ENCODE measurements at regions not wholly inside any gene's neighbourhood (a gene's known extent, or its start where the extent isn't known, plus 50 kb on each side); places are given as distances from the start of the nearest gene placed in this dataset.

DNA sequence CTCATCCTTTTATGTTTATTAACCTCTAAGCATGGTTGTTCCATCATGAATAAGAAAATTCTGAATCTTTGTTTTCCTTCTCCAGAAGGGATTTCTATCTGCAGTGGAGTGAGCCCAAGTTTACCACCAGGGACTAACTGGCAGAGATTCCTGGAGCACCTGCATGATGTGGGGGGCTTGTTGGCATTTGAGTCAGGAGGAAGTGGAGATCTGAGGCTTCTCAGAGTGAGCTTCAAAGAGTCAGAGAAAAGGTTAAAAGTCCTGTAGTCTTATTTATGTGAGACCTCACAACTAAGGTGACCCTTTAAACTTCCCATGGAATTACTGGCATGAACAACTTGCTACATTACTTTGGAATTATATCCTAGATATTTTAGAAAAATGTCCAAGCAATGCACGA is 138.1 kb upstream of the SLC24A3 start:
- Histone ChIP-seq H3K36me3 (no peaks in the 10 kb centered on the region), H3K9me3 (no peaks in the 10 kb centered on the region), H3K27me3 (no peaks in the 10 kb centered on the region), H3K27ac (no peak overlapping the region), H3K4me1 (no peaks in the 10 kb centered on the region), H3K4me3 (no peak overlapping the region)
- intact Hi-C loops (cut with DNase I; ENCODE audit: low total_unique reads): no loop called here
- no peak for TF ChIP-seq POLR2A (IDR thresholded peaks at IDR 0.05)
- TF ChIP-seq POLR2AphosphoS5 (IDR thresholded peaks at IDR 0.05): no peak
- TF ChIP-seq, protein P1, sequence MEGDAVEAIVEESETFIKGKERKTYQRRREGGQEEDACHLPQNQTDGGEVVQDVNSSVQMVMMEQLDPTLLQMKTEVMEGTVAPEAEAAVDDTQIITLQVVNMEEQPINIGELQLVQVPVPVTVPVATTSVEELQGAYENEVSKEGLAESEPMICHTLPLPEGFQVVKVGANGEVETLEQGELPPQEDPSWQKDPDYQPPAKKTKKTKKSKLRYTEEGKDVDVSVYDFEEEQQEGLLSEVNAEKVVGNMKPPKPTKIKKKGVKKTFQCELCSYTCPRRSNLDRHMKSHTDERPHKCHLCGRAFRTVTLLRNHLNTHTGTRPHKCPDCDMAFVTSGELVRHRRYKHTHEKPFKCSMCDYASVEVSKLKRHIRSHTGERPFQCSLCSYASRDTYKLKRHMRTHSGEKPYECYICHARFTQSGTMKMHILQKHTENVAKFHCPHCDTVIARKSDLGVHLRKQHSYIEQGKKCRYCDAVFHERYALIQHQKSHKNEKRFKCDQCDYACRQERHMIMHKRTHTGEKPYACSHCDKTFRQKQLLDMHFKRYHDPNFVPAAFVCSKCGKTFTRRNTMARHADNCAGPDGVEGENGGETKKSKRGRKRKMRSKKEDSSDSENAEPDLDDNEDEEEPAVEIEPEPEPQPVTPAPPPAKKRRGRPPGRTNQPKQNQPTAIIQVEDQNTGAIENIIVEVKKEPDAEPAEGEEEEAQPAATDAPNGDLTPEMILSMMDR (IDR thresholded peaks at IDR 0.05): no peak
- no peak for DNase-seq (ENCODE audit: low spot score in 2 of 2)

DNA sequence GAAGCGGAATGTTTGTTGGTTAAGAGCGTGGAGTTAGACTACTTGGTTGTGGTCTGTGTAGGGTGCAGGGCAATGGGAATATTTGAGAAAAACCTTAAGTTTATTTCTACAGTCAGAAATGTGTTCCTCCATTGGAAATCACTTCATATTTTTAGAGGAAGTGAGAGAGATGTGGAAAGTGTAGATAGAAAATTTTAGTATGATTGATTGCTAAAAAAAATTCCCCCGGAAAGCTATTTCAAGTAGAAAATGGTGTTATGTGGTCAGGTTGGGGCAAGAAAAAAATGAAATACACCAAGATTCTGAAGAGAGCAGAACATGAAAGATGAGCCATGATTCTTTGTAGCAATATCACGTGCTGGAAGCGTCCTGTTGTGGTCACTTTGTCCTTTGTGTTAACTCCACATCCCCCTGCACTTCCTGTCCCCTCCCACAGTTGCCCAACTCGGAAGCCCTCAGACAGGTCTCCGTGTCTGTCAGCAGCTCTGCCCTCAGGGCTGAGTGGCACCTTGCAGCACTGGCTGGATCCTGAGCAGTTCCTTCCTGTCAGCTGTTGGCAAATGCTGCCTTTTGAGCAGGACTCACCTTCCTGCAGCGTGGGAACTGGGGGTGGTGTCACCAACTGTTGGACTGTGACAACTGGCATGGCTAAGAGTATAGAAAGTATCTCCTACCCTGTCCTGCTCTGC is 137.5 kb upstream of the SLC24A3 start:
- Histone ChIP-seq H3K9me3 (no peaks in the 10 kb centered on the region), H3K4me3 (no peak overlapping the region), H3K36me3 (no peaks in the 10 kb centered on the region), H3K27ac (no peak overlapping the region), H3K4me1 (no peaks in the 10 kb centered on the region), H3K27me3 (no peaks in the 10 kb centered on the region)
- TF ChIP-seq, protein P1 (IDR thresholded peaks at IDR 0.05): no peak
- TF ChIP-seq POLR2A (IDR thresholded peaks at IDR 0.05): no peak
- TF ChIP-seq POLR2AphosphoS5 (IDR thresholded peaks at IDR 0.05): no peak
- DNase-seq (ENCODE audit: low spot score in 2 of 2): peak; percentile 53 to 65
- intact Hi-C loops (cut with DNase I; ENCODE audit: low total_unique reads): no loop called here

DNA sequence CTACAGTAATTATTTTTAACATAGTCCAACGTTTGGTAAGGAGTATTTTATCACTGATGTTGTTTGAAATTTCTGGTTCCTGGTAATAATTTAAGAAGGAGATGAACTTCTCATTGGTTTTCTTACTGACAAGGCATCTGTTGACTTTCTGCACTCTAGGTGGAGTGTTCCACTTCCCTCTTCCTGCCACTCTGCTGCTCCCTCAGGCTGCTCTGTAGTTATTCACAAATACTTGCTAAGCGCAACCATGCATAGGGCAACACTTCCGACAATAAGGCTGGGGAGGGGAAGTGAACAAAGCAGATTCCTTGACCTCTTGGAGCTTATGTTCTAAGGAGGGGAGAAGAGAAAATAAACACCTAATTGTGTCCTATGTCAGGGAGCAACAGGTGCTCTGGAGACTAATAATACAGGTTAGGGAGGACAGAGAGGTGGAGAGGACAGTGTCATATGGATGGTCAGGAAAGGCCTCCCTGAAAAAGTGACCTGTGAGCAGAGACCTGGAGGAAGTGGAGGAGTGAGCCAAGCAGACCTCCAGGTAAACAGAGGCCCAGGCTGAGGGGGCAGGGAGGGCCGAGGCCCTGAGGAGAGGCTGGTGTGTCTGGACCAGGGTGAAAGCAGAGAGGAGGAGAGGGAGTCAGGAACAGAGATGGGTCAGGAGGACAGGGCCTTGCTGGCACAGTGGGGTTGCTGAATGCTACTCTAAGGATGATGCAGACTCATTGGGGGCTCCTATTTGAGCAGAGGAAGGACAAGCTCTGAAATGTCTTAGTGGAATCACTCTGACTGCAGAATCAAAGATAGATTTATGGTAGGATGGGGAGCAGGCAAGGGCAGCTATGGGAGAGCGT is 134.8 kb upstream of the SLC24A3 start:
- no peaks in the 10 kb centered on the region for H3K9me3 ChIP-seq
- no peak for DNase-seq (ENCODE audit: low spot score in 2 of 2)
- no peaks in the 10 kb centered on the region for H3K4me1 ChIP-seq
- no peaks in the 10 kb centered on the region for H3K36me3 ChIP-seq
- H3K27me3 ChIP-seq: no peaks in the 10 kb centered on the region
- TF ChIP-seq, protein P1 (IDR thresholded peaks at IDR 0.05): no peak
- no peak for TF ChIP-seq POLR2A (IDR thresholded peaks at IDR 0.05)
- no peak for TF ChIP-seq POLR2AphosphoS5 (IDR thresholded peaks at IDR 0.05)
- no peak overlapping the region for H3K27ac ChIP-seq
- intact Hi-C loops (cut with DNase I; ENCODE audit: low total_unique reads): no loop called here
- no peak overlapping the region for H3K4me3 ChIP-seq

DNA sequence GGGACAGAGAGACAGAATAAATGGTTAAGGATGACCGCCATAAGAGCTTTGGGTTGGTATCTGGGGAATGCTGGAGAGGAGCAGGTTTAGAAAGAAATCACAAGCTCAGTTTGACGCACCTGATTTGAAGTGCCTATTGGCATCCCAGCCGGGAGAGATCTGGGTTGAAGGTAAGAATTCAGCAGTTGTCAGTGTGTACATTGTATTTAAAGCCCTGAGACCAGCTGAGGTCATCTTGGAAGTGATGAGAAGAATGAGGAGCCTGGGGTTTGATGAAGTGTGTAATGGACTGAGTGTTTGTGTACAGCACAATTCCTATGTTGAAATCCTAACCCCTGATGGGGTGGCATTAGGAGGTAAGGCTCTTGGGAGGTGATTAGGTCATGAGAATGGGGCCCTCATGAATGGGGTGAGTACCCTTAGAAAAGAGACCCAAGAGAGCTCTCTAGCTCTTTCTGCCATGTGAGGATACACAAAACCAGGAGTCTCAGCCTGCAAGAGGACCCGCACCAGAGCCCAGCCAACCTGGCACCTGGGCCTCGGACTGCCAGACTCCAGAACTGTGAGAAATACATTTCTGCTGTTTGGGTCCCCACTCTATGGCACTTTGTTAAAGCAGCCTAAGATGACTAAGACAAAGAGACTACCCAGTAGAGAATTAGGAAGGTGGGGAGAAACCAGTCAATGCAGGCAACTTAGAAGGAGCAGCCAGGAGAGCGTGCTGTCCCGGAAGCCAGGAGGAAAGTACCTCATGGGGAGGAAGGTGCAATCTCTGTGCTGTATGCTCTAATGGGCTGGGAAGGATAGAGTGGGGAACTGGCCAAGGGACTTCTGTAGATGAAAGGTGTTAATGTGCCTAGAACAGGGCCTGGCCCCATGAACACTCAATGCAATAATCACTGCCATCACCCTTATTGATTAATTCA is 133.7 kb upstream of the SLC24A3 start:
- no peak overlapping the region for H3K27ac ChIP-seq
- H3K9me3 ChIP-seq: no peaks in the 10 kb centered on the region
- H3K36me3 ChIP-seq: no peaks in the 10 kb centered on the region
- no peak for DNase-seq (ENCODE audit: low spot score in 2 of 2)
- H3K27me3 ChIP-seq: no peaks in the 10 kb centered on the region
- TF ChIP-seq POLR2AphosphoS5 (IDR thresholded peaks at IDR 0.05): no peak
- TF ChIP-seq, protein P1 (IDR thresholded peaks at IDR 0.05): no peak
- no peak for TF ChIP-seq POLR2A (IDR thresholded peaks at IDR 0.05)
- intact Hi-C loops (cut with DNase I; ENCODE audit: low total_unique reads): no loop called here
- H3K4me1 ChIP-seq: no peaks in the 10 kb centered on the region
- H3K4me3 ChIP-seq: no peak overlapping the region

Data from breast epithelium (tissue), 4 donors.